Endothelial cell of umbilical vein (primary cell): ENCODE measurements at regions not wholly inside any gene's neighbourhood (a gene's known extent, or its start where the extent isn't known, plus 50 kb on each side); places are given as distances from the start of the nearest gene placed in this dataset.

Source experiments
- BruUV-seq: library from RNA; stranded (reverse); fragments of 400-500 nt; replicated peaks from 2 replicates; lab custom pipeline; 2021; lab: Mats Ljungman, UMichigan
- CTCF ChIA-PET: fragments of 300-600, 350-600 bp; sonication (Branson Sonifier 250); formaldehyde crosslinking; loops from one replicate; lab custom pipeline; 2021; ENCODE audit warnings: antibody characterized with exemption, inconsistent platforms; lab: Charles Lee
- POLR2A ChIA-PET: fragments of 300-600, 350-600 bp; sonication (Branson Sonifier 250); formaldehyde crosslinking; loops from one replicate; lab custom pipeline; 2021; ENCODE audit warnings: antibody characterized with exemption, inconsistent platforms; lab: Charles Lee
- DNase-seq: peaks from one replicate; pipeline ENCODE4 v3.0.0-alpha.2; 2011; ENCODE audit warnings: low read depth, low spot score
- FAIRE-seq: peaks from 2 replicates; lab custom pipeline; 2011; peaks lifted over from hg19 to GRCh38; lab: Jason Lieb, UNC
- H2AFZ ChIP-seq: 2 replicates; pipeline ENCODE4 v1.6.0; 2012; ENCODE audit warnings: low read depth, low read length, control low read depth, inconsistent platforms
- H3K27ac ChIP-seq: 2 replicates; pipeline ENCODE4 v1.5.1; 2011; ENCODE audit warnings: low read depth, mild to moderate bottlenecking, control low read depth, low read length, moderate library complexity; ENCODE audit not compliant: insufficient read depth
- H3K27me3 ChIP-seq, 2 experiments: 2 replicates each; pipeline versions ENCODE4 v1.6.0 to v1.6.1; 2011; ENCODE audit warnings: low read length in 2 of 2, mixed read lengths in 1 of 2; ENCODE audit not compliant: control insufficient read depth in 2 of 2, insufficient read depth in 2 of 2
- H3K36me3 ChIP-seq, 2 experiments: 2 replicates in 1 of 2; 3 replicates in 1 of 2; pipeline ENCODE4 v1.5.1; 2011; ENCODE audit warnings: low read length in 2 of 2, mild to moderate bottlenecking in 1 of 2, moderate library complexity in 1 of 2; ENCODE audit not compliant: control insufficient read depth in 2 of 2, insufficient read depth in 2 of 2; ENCODE audit errors: extremely low read depth in 1 of 2
- H3K4me1 ChIP-seq: 3 replicates; pipeline ENCODE4 v1.5.1; 2011; ENCODE audit warnings: mild to moderate bottlenecking, low read length; ENCODE audit not compliant: control insufficient read depth, insufficient read depth; ENCODE audit errors: extremely low read depth
- H3K4me2 ChIP-seq: 2 replicates; pipeline ENCODE4 v1.6.1; 2011; ENCODE audit warnings: low read length, control low read depth, mixed read lengths; ENCODE audit not compliant: insufficient read depth
- H3K4me3 ChIP-seq, 3 experiments: fragments of 200-600 bp in 1 of 3; sonication (generic), shearing (Covaris generic) in 1 of 3; replicated peaks in 1 of 3; 2 replicates each; pipeline ENCODE4 v1.5.1; 2011 to 2016; ENCODE audit warnings: control low read depth in 3 of 3, low read length in 3 of 3, mild to moderate bottlenecking in 2 of 3, inconsistent platforms in 1 of 3, low read depth in 1 of 3, moderate library complexity in 1 of 3; ENCODE audit not compliant: insufficient read depth in 1 of 3
- H3K79me2 ChIP-seq: 2 replicates; pipeline ENCODE4 v1.6.0; 2012; ENCODE audit warnings: low read length, inconsistent platforms; ENCODE audit not compliant: control insufficient read depth, insufficient read depth
- H3K9ac ChIP-seq: replicated peaks from 2 replicates; pipeline ENCODE3; 2011; ENCODE audit warnings: low read length, control low read depth; ENCODE audit not compliant: insufficient read depth; ENCODE audit errors: extremely low read depth
- H3K9me1 ChIP-seq: replicated peaks from 3 replicates; pipeline ENCODE4 v1.6.0; 2011; ENCODE audit warnings: mild to moderate bottlenecking, low read length; ENCODE audit not compliant: control insufficient read depth, insufficient read depth; ENCODE audit errors: extremely low read depth
- H3K9me3 ChIP-seq: replicated peaks from 2 replicates; pipeline ENCODE4 v1.5.1; 2012; ENCODE audit warnings: low read length, inconsistent platforms; ENCODE audit not compliant: control insufficient read depth, insufficient read depth
- H4K20me1 ChIP-seq: replicated peaks from 2 replicates; pipeline ENCODE3; 2011; ENCODE audit warnings: mild to moderate bottlenecking, low read length; ENCODE audit not compliant: control insufficient read depth, insufficient read depth; ENCODE audit errors: extremely low read depth
- CTCF ChIP-seq, 2 donors: IDR thresholded peaks; 1 replicate in 1 of 2; 2 replicates in 1 of 2; pipeline ENCODE4 v1.5.1; 2011; ENCODE audit warnings: low read length in 2 of 2, mild to moderate bottlenecking in 2 of 2, moderate library complexity in 2 of 2, control low read depth in 1 of 2, inconsistent platforms in 1 of 2, low read depth in 1 of 2; ENCODE audit not compliant: insufficient read depth in 1 of 2; ENCODE audit errors: extremely low read depth in 1 of 2
- EZH2 ChIP-seq: IDR thresholded peaks from 2 replicates; pipeline ENCODE4 v1.6.1; 2012; ENCODE audit warnings: borderline replicate concordance, low read depth, mild to moderate bottlenecking, moderate library complexity, low read length, inconsistent platforms; ENCODE audit not compliant: severe bottlenecking
- FOS ChIP-seq: IDR thresholded peaks from 2 replicates; pipeline ENCODE4 v1.6.1; 2011; ENCODE audit warnings: mild to moderate bottlenecking, low read length, moderate library complexity, borderline replicate concordance; ENCODE audit not compliant: insufficient read depth
- GATA2 ChIP-seq: IDR thresholded peaks from 2 replicates; pipeline ENCODE4 v1.7.0; 2011; ENCODE audit warnings: low read depth, mild to moderate bottlenecking, moderate library complexity, mixed read lengths, low read length; ENCODE audit not compliant: insufficient read length, insufficient read depth
- JUN ChIP-seq: IDR thresholded peaks from 2 replicates; pipeline ENCODE4 v1.6.1; 2011; ENCODE audit warnings: borderline replicate concordance, low read depth; ENCODE audit not compliant: insufficient read length, insufficient read depth
- MAX ChIP-seq: IDR thresholded peaks from 2 replicates; pipeline ENCODE4 v1.6.1; 2011; ENCODE audit not compliant: insufficient read depth, insufficient read length
- MYC ChIP-seq: IDR thresholded peaks from one replicate; pipeline ENCODE4 v1.6.1; 2011; ENCODE audit warnings: mild to moderate bottlenecking, low read depth, low read length
- POLR2A ChIP-seq: IDR thresholded peaks from 2 replicates; pipeline ENCODE4 v1.6.1; 2012; ENCODE audit warnings: low read depth, mild to moderate bottlenecking, control low read depth, low read length
- POLR2AphosphoS5 ChIP-seq: IDR thresholded peaks from 2 replicates; pipeline ENCODE4 v1.6.1; 2012; ENCODE audit warnings: low read depth, mild to moderate bottlenecking, control low read depth, low read length, moderate library complexity; ENCODE audit not compliant: insufficient read depth
- dilution Hi-C: fragments of 300-500 bp; cut with MboI; formaldehyde crosslinking; loops from one replicate; pipeline ENCODE4 v1.15.0; 2019; ENCODE audit warnings: low sequenced_read_pairs; ENCODE audit not compliant: extremely low pct_ligation_motif_present
- intact Hi-C: fragments of 100-400 bp; cut with micrococcal nuclease; formaldehyde crosslinking; loops from one replicate; pipeline ENCODE4 v1.10.0; 2022

GRCh38 chr13:79792716-79793115 is 311.8 kb downstream of the NDFIP2 start:
- Histone ChIP-seq H3K27ac (no peak overlapping the region), H3K9me1 (no peaks in the 10 kb centered on the region), H2AFZ (no peak overlapping the region), H3K4me1 (no peaks in the 10 kb centered on the region), H3K9me3 (no peaks in the 10 kb centered on the region), H3K4me2 (no peak overlapping the region), H3K27me3 (no peaks in the 10 kb centered on the region), H3K9ac (no peak overlapping the region), H3K36me3 (no peaks in the 10 kb centered on the region), H4K20me1 (no peaks in the 10 kb centered on the region), H3K4me3 (no peak overlapping the region), H3K79me2 (no peaks in the 10 kb centered on the region)
- intact Hi-C loops (no loop called here), dilution Hi-C loops (no loop called here)
- BruUV-seq, result no TSS peak
- FAIRE-seq, result no peak
- POLR2A ChIA-PET, result no interaction called here
- no peak for DNase-seq
- TF ChIP-seq MAX (no peak), EZH2 (no peak), CTCF (IDR thresholded peaks at IDR 0.05; ENCODE audit: extremely low read depth in 1 of 2, insufficient read depth in 1 of 2, low read depth in 1 of 2, low read length in 2 of 2) (no peak), MYC (no peak), GATA2 (no peak), POLR2AphosphoS5 (no peak), JUN (no peak), FOS (no peak), POLR2A (no peak)
- CTCF ChIA-PET, result interaction anchor here (1.1 kb wide), 1 partner anchor 10 kb away, joined by 3 read pairs; no protein-coding TSS in a partner anchor
